ENCODE measurements at regions not wholly inside any gene's neighbourhood (a gene's known extent, or its start where the extent isn't known, plus 50 kb on each side); places are given as distances from the start of the nearest gene placed in this dataset.
"Not testable (repeated sequence)": the region's sequence is repeated elsewhere in the genome, so short reads cannot be mapped to it uniquely, and the experiment has no call there.

DNA sequence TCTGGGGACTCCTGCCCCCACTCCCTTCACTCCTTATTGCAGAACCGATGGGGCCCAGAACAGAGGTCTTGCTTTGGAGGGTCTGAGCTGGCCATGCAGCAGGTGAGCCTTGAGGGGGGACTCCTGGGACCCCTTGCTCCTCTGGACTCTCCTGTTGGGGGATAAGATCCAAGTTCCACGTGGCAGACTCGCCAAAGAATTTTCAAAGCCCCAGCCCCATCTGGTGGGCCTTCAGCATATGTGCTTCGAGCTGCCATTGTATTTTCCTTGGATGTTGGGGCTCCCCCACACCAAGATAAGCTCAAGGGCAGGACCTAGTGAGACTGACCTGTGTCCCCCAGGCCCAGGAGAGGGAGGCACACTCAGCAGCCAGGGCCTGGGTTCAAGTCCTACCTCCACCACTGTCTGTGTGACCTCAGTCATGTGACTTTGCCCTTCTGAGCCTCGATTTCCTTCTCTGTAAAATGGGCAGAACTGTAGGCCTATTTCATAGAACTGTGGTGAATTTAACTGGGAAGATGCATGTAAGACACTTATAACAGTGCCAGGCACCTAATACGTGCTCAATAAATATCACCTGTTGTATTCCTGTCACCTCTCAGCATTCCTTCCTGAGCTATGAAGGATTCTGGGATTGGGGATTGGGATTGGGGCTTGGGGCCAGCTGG, 115.5 kb downstream of the VEGFA start:
- DNase-seq (ENCODE audit: low read depth), result no peak

DNA sequence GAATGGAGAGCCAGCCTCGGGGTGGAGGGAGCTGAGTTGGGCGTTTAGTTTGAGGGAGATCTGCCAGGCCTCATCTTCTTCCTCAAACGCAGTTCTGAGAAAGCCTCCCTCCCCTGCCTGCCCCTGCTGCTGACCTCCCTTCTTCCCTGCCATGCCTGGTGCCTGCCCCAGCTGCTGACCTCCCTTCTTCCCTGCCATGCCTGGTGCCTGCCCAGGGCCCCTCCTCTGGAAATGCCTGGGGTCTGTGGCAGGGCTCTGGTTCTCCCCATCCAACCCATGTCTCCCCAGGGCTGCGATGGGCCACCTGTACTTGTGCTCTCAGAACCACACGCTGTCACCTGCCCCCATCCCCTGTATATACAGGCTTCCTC, 114.6 kb downstream of the VEGFA start:
- no peak for DNase-seq (ENCODE audit: low read depth)

DNA sequence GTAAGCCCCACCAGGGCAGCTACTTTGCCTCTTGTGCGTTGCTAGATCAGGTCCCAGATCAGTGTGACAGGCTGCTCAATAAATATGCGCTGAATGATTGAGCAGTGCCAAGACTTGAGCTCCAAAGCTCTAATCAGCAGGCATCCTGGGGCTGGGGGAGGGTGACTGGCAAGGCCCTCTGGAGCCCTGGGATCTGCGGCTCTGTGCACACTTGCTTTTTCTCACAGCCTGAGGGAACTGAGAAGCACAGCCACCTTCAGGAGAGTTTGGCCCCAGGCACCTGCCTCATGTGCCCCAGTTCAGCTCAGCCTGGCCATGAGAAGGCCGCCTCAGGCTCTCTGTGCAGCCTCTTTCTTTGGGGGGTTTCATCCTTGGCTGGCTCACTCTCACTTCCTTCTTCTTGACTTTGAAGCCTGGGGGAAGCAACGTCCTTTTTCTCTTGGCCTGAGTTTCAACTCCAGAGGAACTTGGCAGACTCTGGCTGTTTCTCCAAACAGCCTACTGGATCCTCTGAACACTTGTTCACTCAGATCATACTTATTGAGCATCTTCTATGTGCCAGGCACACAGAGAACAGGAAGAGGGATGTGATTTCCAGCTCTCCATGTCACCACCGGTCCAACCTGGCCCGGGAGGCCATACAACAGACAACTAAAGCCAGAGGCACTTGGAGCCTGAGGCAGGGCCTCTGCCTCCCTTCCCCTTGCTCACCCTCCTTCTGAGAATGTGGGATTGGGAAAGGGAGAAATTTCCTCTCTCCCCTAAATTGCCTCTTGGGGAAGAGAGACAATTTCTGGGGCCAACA, 114.0 kb downstream of the VEGFA start:
- no peak for DNase-seq (ENCODE audit: low read depth)

DNA sequence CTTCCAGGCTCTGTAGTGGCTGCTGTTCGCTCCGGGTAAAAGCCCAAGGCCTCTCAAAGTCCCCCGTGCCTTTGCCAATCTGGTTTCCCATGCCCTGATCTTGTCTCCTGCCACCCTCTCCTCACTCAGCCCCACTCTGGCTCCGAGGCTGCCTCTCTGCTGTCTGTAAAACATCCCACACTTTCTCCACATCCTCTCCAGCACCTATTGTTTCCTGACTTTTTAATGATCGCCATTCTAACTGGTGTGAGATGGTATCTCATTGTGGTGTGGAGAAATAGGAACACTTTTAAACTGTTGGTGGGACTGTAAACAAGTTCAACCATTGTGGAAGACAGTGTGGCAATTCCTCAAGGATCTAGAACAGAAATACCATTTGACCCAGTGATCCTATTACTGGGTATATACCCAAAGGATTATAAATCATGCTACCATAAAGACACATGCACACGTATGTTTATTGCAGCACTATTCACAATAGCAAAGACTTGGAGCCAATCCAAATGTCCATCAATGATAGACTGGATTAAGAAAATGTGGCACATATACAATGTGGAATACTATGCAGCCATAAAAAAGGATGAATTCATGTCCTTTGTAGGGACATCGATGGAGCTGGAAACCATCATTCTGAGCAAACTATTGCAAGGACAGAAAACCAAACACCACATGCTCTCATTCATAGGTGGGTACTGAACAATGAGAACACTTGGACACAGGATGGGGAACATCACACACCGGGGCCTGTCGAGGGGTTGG, 112.9 kb downstream of the VEGFA start:
- not testable (repeated sequence) for DNase-seq (ENCODE audit: low read depth)

DNA sequence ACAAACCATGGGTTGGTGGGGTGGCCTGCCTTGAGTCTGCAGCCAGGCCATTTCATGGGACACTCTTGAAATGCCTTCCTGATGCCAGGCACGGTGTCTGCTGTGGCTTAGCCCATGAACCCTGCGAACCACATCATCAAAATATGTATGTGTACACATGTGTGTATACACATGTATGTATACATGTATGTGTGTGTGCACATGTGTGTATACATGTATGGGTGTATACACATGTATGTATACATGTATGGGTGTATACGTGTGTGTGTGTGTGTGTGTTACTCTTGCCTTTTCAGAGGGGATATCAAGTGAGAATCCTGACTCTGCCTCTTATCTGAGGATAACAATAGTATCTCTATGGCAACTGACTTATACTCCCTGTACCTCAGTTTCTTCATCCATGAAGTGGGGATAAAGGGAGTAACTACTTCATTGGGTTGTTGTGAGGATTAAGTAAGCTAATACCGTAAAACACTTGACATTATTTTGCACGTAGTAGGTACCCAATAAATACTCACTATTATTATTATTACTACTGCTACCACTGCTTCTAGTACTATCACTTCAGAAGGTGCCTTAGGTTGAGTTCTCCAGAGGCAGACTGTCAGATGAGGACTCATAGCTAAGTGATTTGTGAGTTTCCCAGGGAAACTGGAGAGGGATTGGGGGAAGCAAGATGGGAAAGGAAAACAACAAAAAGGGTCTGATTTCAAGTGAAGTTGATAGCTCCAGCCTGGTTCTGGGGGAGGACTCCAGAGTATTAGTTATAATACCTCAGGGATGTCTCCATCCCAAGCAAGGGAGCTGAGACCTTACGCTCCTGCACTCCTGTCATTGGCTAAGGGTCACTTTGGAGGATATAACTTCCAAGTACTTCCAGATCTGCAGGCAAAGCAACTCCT, 110.5 kb downstream of the VEGFA start:
- DNase-seq (ENCODE audit: low read depth), result no peak

DNA sequence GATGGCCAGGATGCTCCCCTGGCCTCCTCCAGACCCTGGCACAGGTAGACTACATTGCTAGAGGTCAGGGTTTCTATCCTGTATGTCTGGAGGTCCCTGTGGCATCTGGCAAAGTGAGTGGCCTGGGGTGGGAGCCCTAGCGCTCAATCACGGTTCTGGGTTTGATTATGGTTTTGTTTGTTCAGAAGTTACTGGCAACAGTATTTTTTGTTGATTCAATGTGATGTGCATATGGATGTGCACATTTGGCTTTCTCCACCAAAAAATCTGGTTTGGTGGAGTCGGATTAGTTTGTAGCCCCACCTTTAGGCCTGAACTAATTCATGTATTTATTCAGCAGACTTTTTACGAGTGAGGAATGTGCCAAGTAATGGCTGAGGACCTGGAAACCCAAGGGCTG, 109.7 kb downstream of the VEGFA start:
- DNase-seq (ENCODE audit: low read depth), result no peak

DNA sequence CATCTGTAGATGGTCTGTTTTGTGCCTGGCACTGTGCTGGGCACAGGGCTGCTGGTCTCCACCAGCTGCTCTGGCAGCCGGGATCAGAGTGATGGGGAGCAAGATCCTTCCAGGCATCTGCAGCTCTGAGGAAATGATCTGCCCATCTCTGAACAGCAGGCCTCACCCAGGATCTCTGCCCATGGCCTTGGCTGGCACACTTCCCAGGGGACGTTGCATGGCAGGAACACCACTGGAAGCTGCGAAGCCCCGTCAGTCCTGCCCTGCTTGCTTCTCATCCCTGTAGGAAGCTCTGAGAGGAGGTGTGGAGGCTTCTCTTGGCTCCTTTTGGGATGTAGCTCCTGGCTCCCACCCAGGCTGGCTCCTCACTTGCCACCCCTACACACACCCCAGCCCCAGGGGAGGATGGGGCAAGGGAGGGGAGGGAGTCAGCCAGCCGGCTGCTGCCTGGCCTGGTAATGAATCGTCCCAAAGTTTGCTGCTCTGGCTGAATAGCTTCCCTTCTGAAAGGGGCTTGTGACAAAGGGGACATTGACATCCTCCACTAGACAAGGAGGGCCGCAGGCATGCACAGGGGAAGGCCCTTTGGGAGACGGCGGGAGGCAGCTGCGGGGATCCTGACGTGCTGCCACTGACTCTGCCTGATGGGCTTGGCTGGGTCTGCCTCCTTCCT, 108.9 kb downstream of the VEGFA start:
- peak; percentile 29 for DNase-seq (ENCODE audit: low read depth)

DNA sequence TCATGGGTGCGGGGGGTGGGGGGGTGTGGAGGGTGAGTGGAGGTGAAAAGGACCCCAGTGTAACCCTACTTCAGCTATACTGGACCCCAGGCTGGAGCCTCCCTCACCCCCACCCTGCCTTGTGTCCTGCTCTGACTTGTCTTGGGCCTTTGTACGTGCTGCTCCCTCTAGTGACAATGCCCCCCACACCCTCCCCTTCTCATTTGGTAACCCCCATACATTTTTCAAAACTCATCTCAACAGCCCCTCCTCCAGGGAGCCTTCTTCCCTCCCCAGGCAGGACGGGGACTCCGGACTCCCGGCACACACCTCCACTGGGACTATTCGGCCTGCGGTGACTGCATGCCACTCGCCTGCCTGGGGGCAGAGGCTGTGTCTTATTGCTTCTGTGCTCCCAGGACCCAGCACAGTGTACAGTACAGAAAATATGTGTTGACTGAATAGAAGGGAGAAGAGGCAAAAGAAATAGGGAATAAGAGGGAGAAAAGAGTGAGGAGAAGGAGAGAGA, 108.2 kb downstream of the VEGFA start:
- DNase-seq (ENCODE audit: low read depth), result no peak

DNA sequence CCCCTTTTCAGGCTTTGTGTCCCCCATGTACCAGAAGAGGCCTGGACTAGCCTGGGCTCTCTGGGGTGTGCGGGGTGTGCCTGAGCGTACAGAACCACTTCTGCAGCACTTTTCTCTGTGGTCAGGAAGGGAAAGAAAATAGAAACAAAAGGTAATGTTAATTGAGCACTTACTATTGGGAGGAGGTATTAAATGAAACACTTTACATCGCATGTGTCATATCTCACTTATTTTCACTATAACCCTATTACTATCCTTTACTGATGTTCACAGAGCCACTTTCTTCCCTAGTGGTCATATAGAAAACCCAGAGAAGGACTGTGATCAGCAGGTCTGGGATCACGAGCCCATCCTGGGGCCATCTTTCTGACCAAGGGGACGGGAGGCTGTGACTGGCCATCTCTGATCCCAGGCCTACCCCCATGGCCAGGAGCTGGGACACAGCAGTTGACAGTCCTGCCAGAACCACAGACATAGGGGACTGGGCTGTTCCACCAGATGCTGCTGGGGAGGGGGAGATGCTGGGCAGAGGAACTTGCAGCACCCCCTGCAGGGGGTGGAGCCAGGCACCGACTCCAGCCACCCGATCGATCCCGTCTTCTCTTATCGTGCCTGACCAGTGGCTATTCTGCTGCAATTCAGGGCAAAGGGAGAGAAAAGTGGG, 107.6 kb downstream of the VEGFA start:
- no peak for DNase-seq (ENCODE audit: low read depth)

DNA sequence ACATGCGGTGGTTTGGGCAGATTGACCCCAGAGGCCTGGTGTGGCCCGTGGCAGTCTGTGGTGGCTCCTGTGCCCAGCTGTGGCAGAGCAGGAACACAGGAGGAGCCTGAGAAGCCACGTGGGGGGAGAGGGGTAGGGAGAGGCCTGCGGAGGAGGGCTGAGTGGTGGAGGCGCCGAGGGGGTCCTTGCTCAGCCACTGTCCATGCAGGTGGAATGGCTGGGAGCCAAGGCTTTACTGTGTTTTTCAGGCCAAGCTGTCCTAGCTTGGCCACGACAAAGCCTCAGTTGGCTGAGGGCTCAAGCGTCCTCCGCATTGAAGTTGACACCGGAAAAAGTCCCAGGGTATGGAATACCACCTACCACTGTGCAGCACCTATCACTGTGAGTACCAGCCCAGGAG, 107.0 kb downstream of the VEGFA start:
- no peak for DNase-seq (ENCODE audit: low read depth)

DNA sequence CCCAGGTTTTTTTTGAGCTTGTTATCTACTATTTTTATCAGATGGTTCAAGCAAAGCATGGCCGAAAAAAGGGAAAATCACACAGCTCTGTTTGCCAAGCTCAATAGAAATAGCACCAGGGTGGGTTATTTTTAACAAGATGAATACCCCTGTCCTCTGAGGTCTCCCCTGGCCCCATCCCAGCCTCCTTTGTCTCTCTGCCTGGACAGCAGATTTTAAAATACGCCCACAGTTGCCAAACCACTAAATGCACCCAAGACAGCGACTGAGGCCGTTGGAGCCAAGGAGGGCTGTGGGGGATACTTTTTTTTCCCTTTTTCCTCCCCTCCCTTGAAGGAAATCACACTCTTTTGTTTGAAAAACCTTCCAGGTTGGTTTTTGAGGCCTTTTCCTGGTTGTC, 106.6 kb downstream of the VEGFA start:
- no peak for DNase-seq (ENCODE audit: low read depth)

DNA sequence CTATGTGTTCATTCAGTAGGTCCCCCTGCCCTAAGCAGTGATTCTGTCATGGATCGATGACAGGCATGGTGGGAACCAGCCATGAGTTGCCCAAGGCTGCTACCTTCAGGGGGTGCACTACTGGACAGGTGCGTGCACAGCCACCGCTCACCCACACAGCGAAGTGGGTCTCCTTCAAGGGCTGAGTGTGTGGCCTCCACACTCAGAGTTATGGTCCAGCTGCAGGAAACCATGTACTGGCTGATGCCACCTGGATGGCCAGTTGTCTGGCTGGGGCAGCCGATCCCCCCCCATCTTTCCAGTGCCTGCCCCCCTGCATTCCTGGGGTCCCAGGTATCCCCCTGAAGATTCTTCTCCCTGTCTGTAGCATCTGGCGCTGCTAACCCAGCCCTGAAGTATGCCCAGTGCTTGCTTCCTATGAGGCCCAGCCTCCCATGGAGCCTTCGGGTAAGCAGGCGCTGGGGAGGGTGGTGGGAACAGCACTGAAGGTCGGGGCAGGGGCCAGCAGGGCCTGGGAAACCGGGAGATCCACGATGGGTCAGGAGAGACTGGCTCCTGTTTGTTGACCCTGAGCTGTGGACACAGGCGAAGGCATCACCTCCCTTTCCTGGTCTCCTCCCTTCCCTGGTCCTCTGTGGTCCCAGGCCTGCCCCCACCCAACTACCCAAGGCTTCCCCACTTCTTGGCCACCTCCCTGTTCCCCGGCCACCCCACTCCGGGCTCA, 106.0 kb downstream of the VEGFA start:
- no peak for DNase-seq (ENCODE audit: low read depth)

DNA sequence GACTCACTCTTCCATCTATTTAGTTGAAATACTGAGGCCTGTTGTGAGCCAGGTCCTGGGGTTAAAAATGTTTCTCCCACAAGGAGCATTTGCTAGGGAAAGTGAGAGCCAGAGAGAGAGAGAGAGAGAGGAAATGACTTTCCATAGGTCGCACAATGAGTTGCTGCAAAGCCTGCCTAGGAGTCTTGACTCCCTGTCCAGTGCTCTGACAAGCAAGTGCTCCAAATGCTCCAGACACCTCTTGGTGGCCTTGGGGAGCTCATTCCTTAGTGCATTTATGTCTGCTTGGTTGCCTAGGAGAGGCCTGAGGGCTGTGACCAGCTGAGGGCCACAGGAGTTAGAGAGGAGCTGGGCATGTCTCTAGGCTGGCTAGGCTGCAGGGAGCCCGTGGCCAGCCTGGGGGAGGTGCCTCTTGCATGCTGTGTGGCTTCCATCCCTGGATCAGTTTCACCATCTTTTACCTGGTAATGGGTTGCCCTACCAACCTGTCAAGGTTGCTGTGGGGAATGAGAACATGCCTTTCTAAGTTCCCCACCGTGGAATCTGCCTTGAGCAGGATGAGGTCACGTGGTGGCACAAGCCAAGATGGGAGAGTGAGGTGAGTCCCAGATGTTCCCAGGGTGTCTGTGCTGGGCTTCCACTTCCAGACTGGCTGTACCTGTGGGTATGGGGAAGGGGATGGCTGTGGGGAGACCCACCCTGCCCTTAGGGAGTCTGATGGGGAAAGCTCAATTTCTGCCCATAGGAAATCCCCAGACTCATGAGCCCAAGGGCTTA, 105.0 kb downstream of the VEGFA start:
- no peak for DNase-seq (ENCODE audit: low read depth)

DNA sequence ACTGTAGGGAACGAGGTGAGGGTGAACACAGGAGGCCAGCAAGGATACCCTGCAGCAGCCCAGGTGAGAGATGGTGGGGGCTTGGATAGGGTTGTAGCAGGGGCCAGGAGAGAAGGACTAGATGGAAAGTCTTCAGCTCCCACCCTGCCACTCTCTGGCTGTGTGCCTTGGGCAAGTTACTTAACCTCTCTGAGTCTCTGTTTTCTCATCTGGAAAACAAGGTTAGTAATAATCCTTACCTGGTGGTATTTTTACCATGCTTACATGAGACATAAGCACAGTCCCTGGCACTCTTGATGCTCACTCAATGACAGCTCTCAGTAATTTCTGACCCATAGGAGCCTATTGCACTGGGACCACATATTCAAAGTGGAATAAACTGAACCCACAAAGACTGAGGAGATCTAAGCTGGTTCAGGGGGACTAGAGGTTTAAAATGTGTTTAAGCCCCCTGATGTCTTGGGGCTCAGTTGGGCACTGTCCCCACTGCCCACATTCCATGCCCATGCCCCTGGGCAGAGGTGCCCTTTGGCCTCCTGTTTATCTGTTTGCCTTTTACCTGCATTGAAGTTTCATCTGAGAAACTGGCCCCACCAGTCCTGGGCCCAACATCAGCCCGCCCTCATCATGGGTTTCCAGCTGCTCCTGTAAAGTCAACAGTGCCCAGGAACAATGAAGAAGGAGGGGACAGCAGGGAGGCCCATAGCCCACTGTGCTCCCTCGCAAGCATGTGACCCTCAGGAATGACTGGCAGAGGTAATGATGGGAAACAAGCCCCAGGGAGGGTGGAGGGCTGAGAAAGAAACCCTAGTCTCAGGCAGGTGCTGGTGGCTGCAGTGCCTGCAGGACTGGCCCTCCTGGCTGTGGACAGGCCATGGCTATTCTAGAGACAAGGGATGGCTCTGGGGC, 104.0 kb downstream of the VEGFA start:
- no peak for DNase-seq (ENCODE audit: low read depth)

DNA sequence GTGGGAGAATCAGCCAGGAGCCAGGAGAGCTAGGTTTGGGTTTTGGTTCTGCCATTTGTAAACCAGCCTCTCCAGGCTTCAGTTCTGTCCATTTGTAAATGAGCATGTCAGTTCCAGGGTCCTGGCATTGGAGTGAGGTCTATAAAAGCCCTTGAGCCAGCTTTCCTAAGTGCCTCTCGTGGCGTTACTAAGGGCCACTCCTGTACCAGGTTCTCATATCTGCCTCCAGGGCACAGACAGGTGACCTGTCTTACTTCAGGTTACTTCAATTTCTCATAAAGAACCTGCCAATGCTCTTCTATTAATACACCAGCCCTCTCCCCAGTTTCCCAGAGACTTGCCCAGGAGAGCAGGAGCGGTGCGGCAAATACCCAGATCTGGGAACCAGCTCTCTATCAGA, 101.9 kb downstream of the VEGFA start:
- DNase-seq (ENCODE audit: low read depth), result no peak

DNA sequence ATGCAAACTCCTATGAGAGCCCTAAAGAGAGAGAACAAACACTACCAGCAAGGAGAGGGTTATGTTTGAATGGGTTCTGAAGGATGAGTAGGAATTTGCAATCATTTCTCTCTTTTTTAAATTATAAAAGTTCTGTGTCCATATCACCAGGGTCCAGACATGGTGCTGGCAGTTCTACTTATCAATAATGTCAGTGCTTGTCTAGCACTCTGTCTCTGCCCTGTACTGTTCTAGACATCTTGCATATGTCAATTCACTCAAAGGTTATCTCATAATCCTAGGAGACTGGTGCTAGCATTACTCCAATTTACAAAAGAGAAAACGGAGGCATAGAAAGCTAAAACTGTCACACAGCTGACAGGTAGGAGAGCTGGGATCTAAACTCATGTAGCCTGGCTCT, 101.3 kb downstream of the VEGFA start:
- no peak for DNase-seq (ENCODE audit: low read depth)

DNA sequence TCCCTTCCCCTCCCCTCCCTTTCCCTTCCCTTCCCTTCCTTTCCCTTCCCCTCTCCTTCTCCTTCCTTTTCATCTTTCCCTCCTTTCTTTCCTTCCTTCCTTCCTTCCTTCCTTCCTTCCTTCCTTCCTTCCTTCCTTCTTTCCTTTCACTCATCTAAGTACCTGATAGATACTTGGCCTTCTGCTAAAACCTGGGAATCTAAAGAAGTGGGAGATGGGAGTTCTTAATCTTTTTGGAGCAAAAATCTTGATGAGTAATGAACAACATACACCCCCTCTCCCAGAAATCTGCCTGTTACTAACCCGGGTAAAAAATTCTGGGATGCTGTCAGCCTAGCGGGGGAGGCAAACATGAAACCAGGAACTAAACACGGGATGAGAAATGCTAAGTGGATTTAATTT, 100.7 kb downstream of the VEGFA start:
- no peak for DNase-seq (ENCODE audit: low read depth)
